GM18519 (cell line): ENCODE measurements at regions not wholly inside any gene's neighbourhood (a gene's known extent, or its start where the extent isn't known, plus 50 kb on each side); places are given as distances from the start of the nearest gene placed in this dataset.
A peak's percentile ranks its signal among the peaks of the same experiment; 100 is the strongest.

Experiments
- ATAC-seq: cut with Tn5 transposase; IDR thresholded peaks from one replicate; pipeline ENCODE4 v1.9.1; 2021; ENCODE audit warnings: mild to moderate bottlenecking, moderate library complexity; ENCODE audit not compliant: unreplicated experiment, low FRiP score

- no peak for ATAC-seq
Observed at GRCh38 chr1:108051631-108052377, 86.8 kb upstream of the VAV3 start.

GRCh38 chr1:108050911-108051629, 86.1 kb upstream of the VAV3 start:
- no peak for ATAC-seq

- no peak for ATAC-seq
Observed at GRCh38 chr1:108050158-108050557, 85.2 kb upstream of the VAV3 start.

GRCh38 chr1:108049178-108049819, 84.3 kb upstream of the VAV3 start:
- ATAC-seq, result no peak

GRCh38 chr1:108048301-108049177, 83.6 kb upstream of the VAV3 start:
- ATAC-seq, result no peak

GRCh38 chr1:108047085-108047484, 82.1 kb upstream of the VAV3 start:
- no peak for ATAC-seq

- ATAC-seq, result no peak
Observed at GRCh38 chr1:108046026-108046425, 81.0 kb upstream of the VAV3 start.

- no peak for ATAC-seq
Observed at GRCh38 chr1:108045460-108045859, 80.5 kb upstream of the VAV3 start.

GRCh38 chr1:108044318-108044717, 79.3 kb upstream of the VAV3 start:
- no peak for ATAC-seq

- ATAC-seq, result peak; percentile 52
Observed at GRCh38 chr1:108043707-108044106, 78.7 kb upstream of the VAV3 start.

GRCh38 chr1:108042610-108043009, 77.6 kb upstream of the VAV3 start:
- ATAC-seq, result no peak

- no peak for ATAC-seq
Observed at GRCh38 chr1:108041360-108042142, 76.6 kb upstream of the VAV3 start.

- ATAC-seq, result no peak
Observed at GRCh38 chr1:108038653-108039236, 73.8 kb upstream of the VAV3 start.

GRCh38 chr1:108036796-108037562, 72.0 kb upstream of the VAV3 start:
- ATAC-seq, result no peak

- no peak for ATAC-seq
Observed at GRCh38 chr1:108034396-108034795, 69.4 kb upstream of the VAV3 start.

GRCh38 chr1:108033550-108033951, 68.6 kb upstream of the VAV3 start:
- ATAC-seq, result no peak

- no peak for ATAC-seq
Observed at GRCh38 chr1:108028841-108029388, 63.9 kb upstream of the VAV3 start.

- ATAC-seq, result no peak
Observed at GRCh38 chr1:108027389-108027788, 62.4 kb upstream of the VAV3 start.
